HEK293 (cell line): ENCODE measurements at regions not wholly inside any gene's neighbourhood (a gene's known extent, or its start where the extent isn't known, plus 50 kb on each side); places are given as distances from the start of the nearest gene placed in this dataset.

Source experiments
- CTCF ChIA-PET: fragments of 350-600 bp; formaldehyde crosslinking; extraction: SDS; loops from one replicate; lab custom pipeline; 2021; ENCODE audit warnings: antibody characterized with exemption; lab: Yijun Ruan, JAX
- POLR2A ChIA-PET: fragments of 300-600 bp; formaldehyde crosslinking; extraction: SDS; loops from one replicate; lab custom pipeline; 2020; ENCODE audit warnings: antibody characterized with exemption, inconsistent platforms; lab: Yijun Ruan, JAX
- H3K27ac ChIP-seq: fragments of 200-500 bp; sonication (Bioruptor generic); 2 replicates; pipeline ENCODE4 v1.5.1; 2014; ENCODE audit warnings: low read depth, low read length, control low read depth, inconsistent platforms; ENCODE audit errors: extremely low read depth
- H3K36me3 ChIP-seq, 2 experiments: fragments of 200-500 bp in 1 of 2; sonication (Bioruptor generic) in 1 of 2; 1 replicate in 1 of 2; 2 replicates in 1 of 2; pipeline ENCODE4 v1.5.1; 2014 to 2017; ENCODE audit warnings: inconsistent platforms in 2 of 2, low read length in 2 of 2; ENCODE audit not compliant: control insufficient read depth in 2 of 2, insufficient read depth in 1 of 2
- H3K4me1 ChIP-seq: fragments of 200-500 bp; sonication (Bioruptor generic); 2 replicates; pipeline ENCODE4 v1.5.1; 2014; ENCODE audit warnings: mild to moderate bottlenecking, low read length, inconsistent platforms; ENCODE audit not compliant: control insufficient read depth, insufficient read depth
- H3K4me3 ChIP-seq: 2 replicates; pipeline ENCODE4 v1.5.1; 2011; ENCODE audit warnings: low read depth, mild to moderate bottlenecking, control low read depth, low read length, moderate library complexity
- H3K9me3 ChIP-seq: fragments of 200-500 bp; sonication (Bioruptor generic); 2 replicates; pipeline ENCODE4 v1.5.1; 2014; ENCODE audit warnings: low read depth, low read length, inconsistent platforms; ENCODE audit not compliant: control insufficient read depth, insufficient read depth
- HOXD13 ChIP-seq: sonication (generic); formaldehyde crosslinking; IDR thresholded peaks from 2 replicates; pipeline ENCODE4 v1.8.0; 2022; ENCODE audit warnings: missing genetic modification reagents, borderline replicate concordance
- YY1 ChIP-seq: fragments of 450-650 bp; formaldehyde crosslinking; IDR thresholded peaks from 2 replicates; pipeline ENCODE4 v1.5.1; 2018; ENCODE audit warnings: missing biosample characterization, missing genetic modification characterization
- ZNF112 ChIP-seq: fragments of 450-650 bp; formaldehyde crosslinking; IDR thresholded peaks from 2 replicates; pipeline ENCODE4 v1.5.0; 2017; ENCODE audit warnings: missing biosample characterization, missing genetic modification characterization
- ZNF266 ChIP-seq: fragments of 450-650 bp; formaldehyde crosslinking; IDR thresholded peaks from 2 replicates; pipeline ENCODE4 v1.5.1; 2016; ENCODE audit warnings: missing biosample characterization, missing genetic modification characterization, low read depth
- ZNF274 ChIP-seq, 2 experiments: fragments of 200-500 bp in 1 of 2; fragments of 450-650 bp in 1 of 2; sonication (Bioruptor generic) in 1 of 2; formaldehyde crosslinking in 1 of 2; IDR thresholded peaks; 2 replicates each; pipeline versions ENCODE4 v1.5.1 to v1.6.1; 2014 to 2016; ENCODE audit warnings: borderline replicate concordance in 1 of 2, inconsistent platforms in 1 of 2, low read length in 1 of 2, missing biosample characterization in 1 of 2, missing genetic modification characterization in 1 of 2
- ZNF324 ChIP-seq: fragments of 450-650 bp; formaldehyde crosslinking; IDR thresholded peaks from 2 replicates; pipeline ENCODE4 v1.5.1; 2016; ENCODE audit warnings: missing biosample characterization, missing genetic modification characterization
- ZNF473 ChIP-seq: fragments of 450-650 bp; formaldehyde crosslinking; IDR thresholded peaks from 2 replicates; pipeline ENCODE4 v1.5.1; 2017; ENCODE audit warnings: missing biosample characterization, missing genetic modification characterization
- ZNF529 ChIP-seq: fragments of 450-650 bp; formaldehyde crosslinking; IDR thresholded peaks from 2 replicates; pipeline ENCODE4 v1.5.1; 2017; ENCODE audit warnings: missing genetic modification characterization, missing biosample characterization; ENCODE audit not compliant: insufficient replicate concordance
- ZNF548 ChIP-seq: fragments of 450-650 bp; formaldehyde crosslinking; IDR thresholded peaks from 2 replicates; pipeline ENCODE4 v1.5.1; 2016; ENCODE audit warnings: missing biosample characterization, missing genetic modification characterization
- ZNF585B ChIP-seq: fragments of 450-650 bp; formaldehyde crosslinking; IDR thresholded peaks from 2 replicates; pipeline ENCODE4 v1.5.1; 2016; ENCODE audit warnings: missing biosample characterization, missing genetic modification characterization
- ZNF621 ChIP-seq: fragments of 450-650 bp; formaldehyde crosslinking; IDR thresholded peaks from 2 replicates; pipeline ENCODE4 v1.5.1; 2017; ENCODE audit warnings: missing biosample characterization, missing genetic modification characterization
- ZNF76 ChIP-seq: fragments of 450-650 bp; formaldehyde crosslinking; IDR thresholded peaks from 2 replicates; pipeline ENCODE4; 2016; ENCODE audit warnings: low read depth, missing biosample characterization, missing genetic modification characterization, borderline replicate concordance
- ZNF792 ChIP-seq: fragments of 450-650 bp; formaldehyde crosslinking; IDR thresholded peaks from 2 replicates; pipeline ENCODE4 v1.5.1; 2016; ENCODE audit warnings: missing biosample characterization, missing genetic modification characterization
- TF ChIP-seq, protein P1 (sequence below): fragments of 450-650 bp; formaldehyde crosslinking; IDR thresholded peaks from 2 replicates; pipeline ENCODE4 v1.5.1; 2016; ENCODE audit warnings: missing biosample characterization, missing genetic modification characterization
- TF ChIP-seq, protein P2 (sequence below): fragments of 450-650 bp; formaldehyde crosslinking; IDR thresholded peaks from 2 replicates; pipeline ENCODE4 v1.5.1; 2016; ENCODE audit warnings: missing biosample characterization, missing genetic modification characterization, low read depth
- TF ChIP-seq, protein P3 (sequence below): sonication (generic); formaldehyde crosslinking; IDR thresholded peaks from 2 replicates; pipeline ENCODE4 v1.8.1; 2022; ENCODE audit warnings: mild to moderate bottlenecking, moderate library complexity, missing genetic modification reagents
- TF ChIP-seq, protein P4 (sequence below): fragments of 450-650 bp; formaldehyde crosslinking; IDR thresholded peaks from 2 replicates; pipeline ENCODE4 v1.5.1; 2017; ENCODE audit warnings: missing biosample characterization, missing genetic modification characterization

- Histone ChIP-seq H3K4me1 (no peaks in the 10 kb centered on the region), H3K4me3 (no peak overlapping the region), H3K27ac (no peak overlapping the region), H3K36me3 (no peaks in the 10 kb centered on the region), H3K9me3 (no peaks in the 10 kb centered on the region)
- ChIA-PET POLR2A (no interaction called here), CTCF (no interaction called here)
- TF ChIP-seq ZNF548 (tag by site-specific recombination) (no peak), HOXD13 (CRISPR knock-in tag) (no peak), ZNF274 (IDR thresholded peaks at IDR 0.05; ENCODE audit: low read length) (no peak), ZNF274 (tag by site-specific recombination; IDR thresholded peaks at IDR 0.05; ENCODE audit: borderline replicate concordance) (no peak), YY1 (tag by site-specific recombination) (no peak)
Observed at GRCh38 chr6:95725344-95725743, 148.0 kb downstream of the MANEA start.

DNA sequence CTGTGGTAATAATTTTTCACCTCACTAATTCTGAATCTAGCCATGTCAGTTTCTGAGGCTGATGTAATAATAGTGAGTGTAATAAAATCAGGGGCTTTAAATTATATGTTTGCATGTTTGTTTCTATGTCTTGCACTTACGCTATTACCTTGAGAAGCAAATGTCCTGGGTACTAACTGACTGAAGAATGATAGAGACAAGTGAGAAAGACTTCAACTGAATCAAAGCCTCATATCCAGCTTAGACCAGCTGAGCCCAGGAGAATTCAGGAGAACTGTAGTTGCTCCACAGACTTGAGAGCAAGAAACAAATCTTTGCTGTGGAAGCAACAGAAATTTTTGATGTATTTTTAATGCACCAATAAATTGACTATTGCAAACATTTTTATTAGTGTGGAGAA, 162.8 kb downstream of the MANEA start:
- ChIA-PET POLR2A (no interaction called here), CTCF (no interaction called here)
- no peak for TF ChIP-seq ZNF324 (tag by site-specific recombination)
- TF ChIP-seq, protein P1, sequence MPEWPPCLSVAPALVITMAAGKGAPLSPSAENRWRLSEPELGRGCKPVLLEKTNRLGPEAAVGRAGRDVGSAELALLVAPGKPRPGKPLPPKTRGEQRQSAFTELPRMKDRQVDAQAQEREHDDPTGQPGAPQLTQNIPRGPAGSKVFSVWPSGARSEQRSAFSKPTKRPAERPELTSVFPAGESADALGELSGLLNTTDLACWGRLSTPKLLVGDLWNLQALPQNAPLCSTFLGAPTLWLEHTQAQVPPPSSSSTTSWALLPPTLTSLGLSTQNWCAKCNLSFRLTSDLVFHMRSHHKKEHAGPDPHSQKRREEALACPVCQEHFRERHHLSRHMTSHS = no peak
- TF ChIP-seq, protein P2, sequence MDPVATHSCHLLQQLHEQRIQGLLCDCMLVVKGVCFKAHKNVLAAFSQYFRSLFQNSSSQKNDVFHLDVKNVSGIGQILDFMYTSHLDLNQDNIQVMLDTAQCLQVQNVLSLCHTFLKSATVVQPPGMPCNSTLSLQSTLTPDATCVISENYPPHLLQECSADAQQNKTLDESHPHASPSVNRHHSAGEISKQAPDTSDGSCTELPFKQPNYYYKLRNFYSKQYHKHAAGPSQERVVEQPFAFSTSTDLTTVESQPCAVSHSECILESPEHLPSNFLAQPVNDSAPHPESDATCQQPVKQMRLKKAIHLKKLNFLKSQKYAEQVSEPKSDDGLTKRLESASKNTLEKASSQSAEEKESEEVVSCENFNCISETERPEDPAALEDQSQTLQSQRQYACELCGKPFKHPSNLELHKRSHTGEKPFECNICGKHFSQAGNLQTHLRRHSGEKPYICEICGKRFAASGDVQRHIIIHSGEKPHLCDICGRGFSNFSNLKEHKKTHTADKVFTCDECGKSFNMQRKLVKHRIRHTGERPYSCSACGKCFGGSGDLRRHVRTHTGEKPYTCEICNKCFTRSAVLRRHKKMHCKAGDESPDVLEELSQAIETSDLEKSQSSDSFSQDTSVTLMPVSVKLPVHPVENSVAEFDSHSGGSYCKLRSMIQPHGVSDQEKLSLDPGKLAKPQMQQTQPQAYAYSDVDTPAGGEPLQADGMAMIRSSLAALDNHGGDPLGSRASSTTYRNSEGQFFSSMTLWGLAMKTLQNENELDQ (tag by site-specific recombination) = no peak
- no peak for TF ChIP-seq ZNF529 (tag by site-specific recombination)
- no peak for TF ChIP-seq ZNF473 (tag by site-specific recombination)
- TF ChIP-seq, protein P3, sequence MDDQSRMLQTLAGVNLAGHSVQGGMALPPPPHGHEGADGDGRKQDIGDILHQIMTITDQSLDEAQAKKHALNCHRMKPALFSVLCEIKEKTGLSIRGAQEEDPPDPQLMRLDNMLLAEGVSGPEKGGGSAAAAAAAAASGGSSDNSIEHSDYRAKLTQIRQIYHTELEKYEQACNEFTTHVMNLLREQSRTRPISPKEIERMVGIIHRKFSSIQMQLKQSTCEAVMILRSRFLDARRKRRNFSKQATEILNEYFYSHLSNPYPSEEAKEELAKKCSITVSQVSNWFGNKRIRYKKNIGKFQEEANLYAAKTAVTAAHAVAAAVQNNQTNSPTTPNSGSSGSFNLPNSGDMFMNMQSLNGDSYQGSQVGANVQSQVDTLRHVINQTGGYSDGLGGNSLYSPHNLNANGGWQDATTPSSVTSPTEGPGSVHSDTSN (CRISPR knock-in tag) = no peak
- no peak for TF ChIP-seq ZNF621 (tag by site-specific recombination)
- no peak for TF ChIP-seq ZNF792 (tag by site-specific recombination)
- TF ChIP-seq ZNF76 (tag by site-specific recombination) = no peak
- no peak for TF ChIP-seq ZNF112
- no peak for TF ChIP-seq ZNF266 (tag by site-specific recombination)
- TF ChIP-seq, protein P4, sequence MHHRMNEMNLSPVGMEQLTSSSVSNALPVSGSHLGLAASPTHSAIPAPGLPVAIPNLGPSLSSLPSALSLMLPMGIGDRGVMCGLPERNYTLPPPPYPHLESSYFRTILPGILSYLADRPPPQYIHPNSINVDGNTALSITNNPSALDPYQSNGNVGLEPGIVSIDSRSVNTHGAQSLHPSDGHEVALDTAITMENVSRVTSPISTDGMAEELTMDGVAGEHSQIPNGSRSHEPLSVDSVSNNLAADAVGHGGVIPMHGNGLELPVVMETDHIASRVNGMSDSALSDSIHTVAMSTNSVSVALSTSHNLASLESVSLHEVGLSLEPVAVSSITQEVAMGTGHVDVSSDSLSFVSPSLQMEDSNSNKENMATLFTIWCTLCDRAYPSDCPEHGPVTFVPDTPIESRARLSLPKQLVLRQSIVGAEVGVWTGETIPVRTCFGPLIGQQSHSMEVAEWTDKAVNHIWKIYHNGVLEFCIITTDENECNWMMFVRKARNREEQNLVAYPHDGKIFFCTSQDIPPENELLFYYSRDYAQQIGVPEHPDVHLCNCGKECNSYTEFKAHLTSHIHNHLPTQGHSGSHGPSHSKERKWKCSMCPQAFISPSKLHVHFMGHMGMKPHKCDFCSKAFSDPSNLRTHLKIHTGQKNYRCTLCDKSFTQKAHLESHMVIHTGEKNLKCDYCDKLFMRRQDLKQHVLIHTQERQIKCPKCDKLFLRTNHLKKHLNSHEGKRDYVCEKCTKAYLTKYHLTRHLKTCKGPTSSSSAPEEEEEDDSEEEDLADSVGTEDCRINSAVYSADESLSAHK (tag by site-specific recombination) = no peak
- TF ChIP-seq ZNF585B = no peak
- Histone ChIP-seq H3K4me1 (no peaks in the 10 kb centered on the region), H3K36me3 (no peaks in the 10 kb centered on the region), H3K4me3 (no peak overlapping the region), H3K9me3 (no peaks in the 10 kb centered on the region), H3K27ac (no peak overlapping the region)
